GM12872 (cell line): ENCODE measurements at regions not wholly inside any gene's neighbourhood (a gene's known extent, or its start where the extent isn't known, plus 50 kb on each side); places are given as distances from the start of the nearest gene placed in this dataset.

ENCODE experiments used
- TF ChIP-seq, protein P1 (sequence below): IDR thresholded peaks from 3 replicates; pipeline ENCODE4 v1.5.1; 2011; ENCODE audit warnings: low read depth, mild to moderate bottlenecking, low read length, moderate library complexity; ENCODE audit not compliant: insufficient read depth

DNA sequence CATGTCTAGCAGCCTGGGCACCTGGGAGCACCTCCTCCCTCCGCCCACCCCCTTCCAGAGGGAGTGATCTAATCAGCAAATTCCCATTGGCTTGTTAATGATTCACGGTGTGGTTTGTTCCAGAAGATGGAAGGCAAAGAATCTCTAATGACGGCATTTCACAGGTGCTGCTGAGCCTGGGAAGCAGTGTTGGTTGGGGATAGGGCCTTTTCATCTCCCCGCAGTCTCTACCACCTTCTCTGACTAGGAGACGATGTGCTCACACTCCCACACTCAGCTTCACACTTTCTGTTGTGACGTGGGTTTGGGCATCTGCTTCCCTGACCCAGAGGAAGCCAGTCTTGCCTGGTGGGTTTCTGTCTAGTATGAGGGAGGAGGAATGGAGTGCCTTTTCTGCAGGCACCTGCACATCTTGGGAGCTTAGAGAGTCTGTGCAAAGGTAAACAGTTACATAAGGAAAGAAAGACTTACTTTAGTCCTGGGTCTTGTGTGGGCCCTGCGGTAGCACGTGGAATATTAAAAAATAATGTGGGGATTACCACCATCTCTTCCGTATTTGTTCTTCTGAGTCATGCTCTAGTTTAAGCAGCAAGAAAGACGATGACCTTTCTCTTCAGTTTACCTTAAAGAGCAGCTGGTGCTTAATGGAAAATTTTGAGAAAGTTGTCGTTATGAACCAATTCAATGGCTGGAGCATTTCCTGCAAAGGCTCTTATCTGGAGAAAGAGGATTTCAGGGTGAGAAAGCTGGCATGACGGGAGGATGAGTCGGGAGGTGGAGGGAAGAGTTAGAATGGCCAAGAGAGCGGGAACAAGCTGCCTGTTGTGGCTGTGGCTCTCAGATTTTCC, 70.6 kb upstream of the ARHGAP5 start:
- TF ChIP-seq, protein P1, sequence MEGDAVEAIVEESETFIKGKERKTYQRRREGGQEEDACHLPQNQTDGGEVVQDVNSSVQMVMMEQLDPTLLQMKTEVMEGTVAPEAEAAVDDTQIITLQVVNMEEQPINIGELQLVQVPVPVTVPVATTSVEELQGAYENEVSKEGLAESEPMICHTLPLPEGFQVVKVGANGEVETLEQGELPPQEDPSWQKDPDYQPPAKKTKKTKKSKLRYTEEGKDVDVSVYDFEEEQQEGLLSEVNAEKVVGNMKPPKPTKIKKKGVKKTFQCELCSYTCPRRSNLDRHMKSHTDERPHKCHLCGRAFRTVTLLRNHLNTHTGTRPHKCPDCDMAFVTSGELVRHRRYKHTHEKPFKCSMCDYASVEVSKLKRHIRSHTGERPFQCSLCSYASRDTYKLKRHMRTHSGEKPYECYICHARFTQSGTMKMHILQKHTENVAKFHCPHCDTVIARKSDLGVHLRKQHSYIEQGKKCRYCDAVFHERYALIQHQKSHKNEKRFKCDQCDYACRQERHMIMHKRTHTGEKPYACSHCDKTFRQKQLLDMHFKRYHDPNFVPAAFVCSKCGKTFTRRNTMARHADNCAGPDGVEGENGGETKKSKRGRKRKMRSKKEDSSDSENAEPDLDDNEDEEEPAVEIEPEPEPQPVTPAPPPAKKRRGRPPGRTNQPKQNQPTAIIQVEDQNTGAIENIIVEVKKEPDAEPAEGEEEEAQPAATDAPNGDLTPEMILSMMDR = no peak

DNA sequence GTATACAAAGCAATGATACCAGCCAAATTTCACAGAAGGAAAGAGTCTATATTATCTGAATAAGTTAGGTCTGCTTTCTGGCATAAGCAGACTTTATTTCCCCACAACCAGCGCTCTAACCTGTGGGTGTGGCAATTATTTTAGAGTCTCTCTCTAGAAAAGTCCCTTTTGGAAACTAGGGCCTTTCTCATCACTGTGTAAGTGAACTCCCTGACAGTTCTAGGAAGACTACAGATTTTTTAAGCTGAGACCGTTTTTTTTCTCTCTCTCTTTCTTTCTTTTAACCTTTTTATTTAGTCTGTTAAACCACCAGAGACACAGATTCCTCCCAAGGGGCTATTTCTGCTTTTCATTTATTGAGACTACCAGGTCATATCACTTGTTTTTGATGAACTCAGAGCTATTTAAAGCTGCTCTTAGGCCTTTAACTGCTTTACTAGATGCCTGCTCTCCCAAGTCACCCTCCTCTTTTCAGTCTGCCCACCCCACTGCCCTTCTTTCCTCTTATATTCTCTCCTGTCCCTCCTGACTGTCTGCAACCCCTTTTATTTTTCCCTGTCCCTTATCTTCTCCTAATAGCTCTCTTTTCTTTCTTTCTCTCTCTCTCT, 69.2 kb upstream of the ARHGAP5 start:
- TF ChIP-seq, protein P1 = no peak

DNA sequence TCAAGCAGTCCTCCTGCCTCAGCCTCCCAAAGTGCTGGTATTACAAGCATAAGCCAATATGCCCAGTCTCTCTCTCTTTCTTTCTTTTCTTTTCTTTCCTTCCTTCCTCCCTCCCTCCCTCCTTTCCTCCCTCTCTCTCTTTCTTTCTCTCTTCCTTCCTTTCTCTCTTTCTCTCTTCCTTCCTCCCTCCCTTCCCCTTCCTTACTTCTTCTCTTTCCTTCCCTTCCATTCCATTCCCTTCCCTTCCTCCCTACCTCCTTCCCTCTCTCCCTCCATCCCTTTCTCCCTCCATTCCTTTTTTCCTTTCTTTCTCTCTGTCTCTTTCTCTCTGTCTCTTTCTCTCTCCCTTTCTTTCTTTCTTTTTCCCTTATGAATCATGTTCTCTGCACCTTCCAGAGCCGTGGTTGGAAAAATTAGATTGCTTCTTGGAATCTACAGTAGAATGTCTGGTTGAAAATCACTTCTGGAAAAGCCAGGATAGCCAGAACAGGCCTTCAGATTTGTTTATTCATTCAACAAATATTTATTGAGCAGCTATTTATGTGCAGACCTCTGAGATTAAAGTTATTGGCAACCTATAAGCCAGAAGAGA, 68.4 kb upstream of the ARHGAP5 start:
- TF ChIP-seq, protein P1 = no peak

DNA sequence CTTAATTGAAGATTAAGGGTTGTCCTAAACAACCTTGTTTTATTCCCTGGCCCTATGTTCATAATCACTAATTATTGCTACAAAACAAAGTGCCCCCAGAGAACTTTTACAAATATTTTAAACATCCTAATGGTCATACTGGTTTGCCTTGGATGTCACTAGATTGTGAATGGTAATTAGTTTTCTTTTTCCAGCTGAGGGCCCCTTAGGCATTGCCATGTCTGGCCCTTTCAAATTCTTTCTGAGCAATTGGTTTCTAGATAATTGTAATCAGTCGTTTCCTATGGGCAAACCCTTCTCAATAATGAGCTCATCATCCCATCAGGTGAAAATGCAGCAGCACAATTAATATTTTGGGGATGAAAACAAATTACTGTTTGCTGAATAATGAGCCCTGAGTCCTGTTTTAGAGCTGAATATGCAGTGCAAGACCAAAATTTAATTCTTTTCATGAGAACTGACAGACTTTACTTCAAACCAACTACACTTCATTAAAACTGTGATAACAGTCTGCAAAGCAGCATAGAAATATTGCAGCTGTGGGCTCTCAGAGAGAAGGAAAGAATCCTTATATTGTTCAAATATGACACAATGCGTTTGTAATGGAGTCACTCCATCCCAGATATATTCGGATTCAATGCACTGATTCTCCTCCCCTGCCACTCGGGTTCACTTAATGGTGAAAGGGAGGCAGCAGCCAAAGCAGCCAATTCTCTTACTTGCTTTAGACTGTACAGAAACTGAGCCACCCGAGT, 67.7 kb upstream of the ARHGAP5 start:
- TF ChIP-seq, protein P1 = no peak

DNA sequence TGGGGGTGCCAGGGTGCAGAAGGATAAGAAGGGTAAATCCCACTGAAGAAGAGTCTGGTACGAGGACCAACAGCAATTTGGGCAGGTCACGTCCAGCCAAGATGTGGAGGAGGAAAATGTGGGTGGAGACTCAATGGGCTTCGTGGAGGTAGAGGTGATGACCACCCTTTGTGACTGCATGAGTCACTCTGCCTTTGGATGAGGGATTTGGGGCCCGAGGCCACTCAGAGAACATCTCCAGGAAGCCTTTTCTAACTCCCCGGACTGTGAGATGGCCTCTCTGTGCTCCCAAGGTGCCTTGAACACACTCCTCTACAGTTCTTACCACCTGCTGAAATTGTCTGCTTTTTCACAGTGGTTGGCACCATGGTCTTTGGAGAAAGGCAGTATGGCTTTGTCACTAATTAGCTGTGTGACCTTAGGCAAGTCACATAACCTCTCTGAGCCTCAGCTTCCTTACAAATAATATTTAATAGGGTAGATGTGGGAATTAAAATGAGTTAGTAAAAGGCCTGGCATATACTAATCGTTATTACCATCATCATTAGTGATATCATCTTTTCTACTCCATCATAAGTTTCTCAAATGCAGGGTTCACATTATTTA, 67.0 kb upstream of the ARHGAP5 start:
- TF ChIP-seq, protein P1 = no peak

DNA sequence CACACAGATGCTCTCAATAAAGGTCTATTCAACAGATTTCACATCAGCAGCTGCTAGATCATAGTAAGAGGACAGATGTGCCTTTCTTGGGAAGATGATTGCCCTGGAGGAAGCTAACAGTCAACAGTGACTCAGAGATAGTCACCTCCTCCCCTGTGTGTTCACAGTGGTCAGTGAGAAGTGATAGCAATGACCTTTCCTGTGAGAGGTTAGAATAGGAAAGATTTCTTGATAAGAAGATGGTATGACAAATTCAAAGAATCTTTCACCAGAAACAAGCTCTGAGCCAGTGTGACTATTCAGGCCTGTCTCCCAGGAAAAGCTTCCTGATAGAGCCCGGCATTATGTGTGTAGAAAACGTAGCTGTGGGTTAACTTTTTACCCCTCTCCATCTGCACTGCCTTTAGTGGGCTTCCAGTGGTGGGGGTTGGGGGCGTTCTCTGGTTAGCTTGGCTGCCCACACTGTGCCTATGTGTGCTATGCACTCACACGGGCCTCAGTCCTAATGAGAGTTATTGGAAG, 66.4 kb upstream of the ARHGAP5 start:
- TF ChIP-seq, protein P1 = no peak
